Panc1 (cell line): ENCODE measurements at regions not wholly inside any gene's neighbourhood (a gene's known extent, or its start where the extent isn't known, plus 50 kb on each side); places are given as distances from the start of the nearest gene placed in this dataset.

Experiments used
- ATAC-seq: fragments of 200-7000 bp; cut with Tn5 transposase; 2 replicates; pipeline ENCODE4 v1.9.1; 2020; ENCODE audit warnings: mild to moderate bottlenecking, moderate library complexity
- BruUV-seq: library from RNA; stranded (reverse); fragments of 400-500 nt; replicated peaks from 2 replicates; lab custom pipeline; 2021; lab: Mats Ljungman, UMichigan
- CTCF ChIA-PET: fragments of 300-600 bp; sonication (Branson Sonifier 250); formaldehyde crosslinking; loops from one replicate; lab custom pipeline; 2022; ENCODE audit warnings: antibody characterized with exemption; lab: Charles Lee
- POLR2A ChIA-PET: fragments of 300-600 bp; sonication (Branson Sonifier 250); formaldehyde crosslinking; loops from one replicate; lab custom pipeline; 2022; ENCODE audit warnings: antibody characterized with exemption; lab: Charles Lee
- DNase-seq: peaks from one replicate; pipeline ENCODE4 v3.0.0-alpha.2; 2010; ENCODE audit warnings: low read depth, low spot score
- H3K27ac ChIP-seq: 2 replicates; pipeline ENCODE4 v1.5.1; 2011; ENCODE audit warnings: mild to moderate bottlenecking, low read length, inconsistent platforms
- H3K27me3 ChIP-seq: fragments of 200-500 bp; sonication (Bioruptor generic); 2 replicates; pipeline ENCODE4 v1.6.0; 2014; ENCODE audit warnings: low read length, inconsistent platforms; ENCODE audit not compliant: control insufficient read depth, insufficient read depth
- H3K36me3 ChIP-seq: fragments of 200-500 bp; sonication (Bioruptor generic); 2 replicates; pipeline ENCODE4 v1.5.1; 2014; ENCODE audit warnings: inconsistent platforms, mild to moderate bottlenecking, low read length, moderate library complexity; ENCODE audit not compliant: control insufficient read depth, insufficient read depth
- H3K4me1 ChIP-seq: 2 replicates; pipeline ENCODE4 v1.5.1; 2011; ENCODE audit warnings: inconsistent platforms, mild to moderate bottlenecking, low read length, moderate library complexity; ENCODE audit not compliant: control insufficient read depth, insufficient read depth
- H3K4me3 ChIP-seq, 2 experiments: 2 replicates each; pipeline ENCODE4 v1.5.1; 2011 to 2012; ENCODE audit warnings: low read depth in 2 of 2, low read length in 2 of 2, mild to moderate bottlenecking in 2 of 2, inconsistent platforms in 1 of 2, moderate library complexity in 1 of 2
- H3K9me3 ChIP-seq: fragments of 200-500 bp; sonication (Bioruptor generic); 2 replicates; pipeline ENCODE4 v1.5.1; 2014; ENCODE audit warnings: low read depth, mild to moderate bottlenecking, inconsistent platforms, low read length, moderate library complexity; ENCODE audit not compliant: control insufficient read depth, insufficient read depth
- CTCF ChIP-seq: fragments of 450-650 bp; IDR thresholded peaks from 2 replicates; pipeline ENCODE4 v1.5.1; 2017; ENCODE audit warnings: mild to moderate bottlenecking
- POLR2AphosphoS5 ChIP-seq: IDR thresholded peaks from 2 replicates; pipeline ENCODE4 v1.6.1; 2012; ENCODE audit warnings: mild to moderate bottlenecking, low read depth, low read length, moderate library complexity
- REST ChIP-seq, 2 experiments: IDR thresholded peaks; 2 replicates each; pipeline ENCODE4 v1.6.1; 2011 to 2012; ENCODE audit warnings: low read depth in 2 of 2, control low read depth in 1 of 2, low read length in 1 of 2, mild to moderate bottlenecking in 1 of 2, moderate library complexity in 1 of 2; ENCODE audit not compliant: insufficient read depth in 1 of 2
- SIN3A ChIP-seq: IDR thresholded peaks from 2 replicates; pipeline ENCODE4 v1.6.1; 2012; ENCODE audit warnings: low read depth, mild to moderate bottlenecking, low read length, moderate library complexity, borderline replicate concordance; ENCODE audit not compliant: insufficient read depth
- TCF7L2 ChIP-seq: IDR thresholded peaks from 2 replicates; pipeline ENCODE4 v1.6.1; 2011; ENCODE audit warnings: mild to moderate bottlenecking, low read depth, low read length, inconsistent platforms
- in situ Hi-C: cut with HindIII; loops from 2 replicates; pipeline ENCODE4 v1.10.0; 2016; ENCODE audit warnings: low sequenced_read_pairs, low pct_unique_long_range_greater_than_20kb
- intact Hi-C: fragments of 100-400 bp; cut with micrococcal nuclease; formaldehyde crosslinking; loops from one replicate; pipeline ENCODE4 v1.10.0; 2022; ENCODE audit not compliant: unreplicated experiment

- in situ Hi-C loops (no loop called here), intact Hi-C loops (no loop called here)
- peaks cover 3% of the 10 kb centered on the region; the same call in 1 of the 2 replicates for H3K27me3 ChIP-seq
- ATAC-seq: no peak
- peaks cover 12% of the 10 kb centered on the region for H3K9me3 ChIP-seq
- ChIA-PET CTCF (no interaction called here), POLR2A (no interaction called here)
- TF ChIP-seq POLR2AphosphoS5 (no peak), CTCF (no peak)
- no peaks in the 10 kb centered on the region for H3K4me1 ChIP-seq
- BruUV-seq: no TSS peak
- H3K36me3 ChIP-seq: no peaks in the 10 kb centered on the region
- H3K4me3 ChIP-seq: no peak overlapping the region
- H3K27ac ChIP-seq: no peak overlapping the region
- no peak for DNase-seq
These were observed 224.8 kb upstream of the PPP2R3A start for GRCh38 chr3:135740751-135741150.

- in situ Hi-C loops (no loop called here), intact Hi-C loops (no loop called here)
- ATAC-seq: no peak
- no peak for TF ChIP-seq SIN3A
- no peak for TF ChIP-seq POLR2AphosphoS5
- no peak for TF ChIP-seq REST (IDR thresholded peaks at IDR 0.05; ENCODE audit: insufficient read depth in 1 of 2, low read depth in 2 of 2, low read length in 1 of 2)
- TF ChIP-seq TCF7L2: no peak
- no peak for TF ChIP-seq CTCF
- H3K4me1 ChIP-seq: no peaks in the 10 kb centered on the region
- no TSS peak for BruUV-seq
- H3K27ac ChIP-seq: no peak overlapping the region
- no peaks in the 10 kb centered on the region for H3K36me3 ChIP-seq
- DNase-seq: no peak
- H3K9me3 ChIP-seq: no peaks in the 10 kb centered on the region
- ChIA-PET POLR2A (no interaction called here), CTCF (no interaction called here)
- H3K27me3 ChIP-seq: peaks cover 15% of the 10 kb centered on the region; the same call in 1 of the 2 replicates
- no peak overlapping the region for H3K4me3 ChIP-seq
These were observed 213.5 kb upstream of the PPP2R3A start for GRCh38 chr3:135751991-135752390.
